HepG2 (cell line): ENCODE measurements at regions not wholly inside any gene's neighbourhood (a gene's known extent, or its start where the extent isn't known, plus 50 kb on each side); places are given as distances from the start of the nearest gene placed in this dataset.

ENCODE experiments used
- ATAC-seq: fragments of 200-7000 bp; cut with Tn5 transposase; 3 replicates; pipeline ENCODE4 v1.9.1; 2020; ENCODE audit warnings: mild to moderate bottlenecking, moderate library complexity
- BruUV-seq: library from RNA; stranded (reverse); fragments of 400-500 nt; replicated peaks from 2 replicates; lab custom pipeline; 2021; lab: Mats Ljungman, UMichigan
- CTCF ChIA-PET: fragments of 300-600 bp; formaldehyde crosslinking; extraction: SDS; loops from one replicate; lab custom pipeline; 2021; ENCODE audit warnings: low total read pairs, inconsistent platforms, low intra/inter-chr PET ratio; lab: Yijun Ruan, JAX
- POLR2A ChIA-PET: fragments of 350-600 bp; sonication (Branson Sonifier 250); formaldehyde crosslinking; loops from one replicate; lab custom pipeline; 2020; ENCODE audit warnings: antibody characterized with exemption, inconsistent platforms; lab: Yijun Ruan, JAX
- DNase-seq: peaks from one replicate; pipeline ENCODE4 v3.0.0-alpha.2; 2015; ENCODE audit warnings: low spot score
- FAIRE-seq: peaks from 3 replicates; lab custom pipeline; 2011; peaks lifted over from hg19 to GRCh38; lab: Jason Lieb, UNC
- H2AFZ ChIP-seq: one replicate; pipeline ENCODE4 v1.6.1; 2011; ENCODE audit warnings: low read length, inconsistent platforms
- H3K27ac ChIP-seq: fragments of 300-600 bp; 3 replicates; pipeline ENCODE4 v1.8.0; 2011; ENCODE audit warnings: mixed run types, mild to moderate bottlenecking, mixed read lengths, low read length, inconsistent platforms; ENCODE audit not compliant: insufficient read depth; ENCODE audit errors: extremely low read length
- H3K27me3 ChIP-seq, 2 experiments: fragments of 200-600 bp in 1 of 2; 2 replicates in 1 of 2; 3 replicates in 1 of 2; pipeline versions ENCODE4 v1.6.0 to v1.8.0; 2011; ENCODE audit warnings: low read length in 2 of 2, mild to moderate bottlenecking in 2 of 2, moderate library complexity in 2 of 2, inconsistent platforms in 1 of 2; ENCODE audit not compliant: insufficient read depth in 2 of 2, control insufficient read depth in 1 of 2
- H3K36me3 ChIP-seq, 2 experiments: fragments of 200-600 bp in 1 of 2; replicated peaks in 1 of 2; 2 replicates in 1 of 2; 3 replicates in 1 of 2; pipeline versions ENCODE4 v1.5.1 to v1.8.0; 2011; ENCODE audit warnings: low read length in 2 of 2, inconsistent platforms in 1 of 2; ENCODE audit not compliant: insufficient read depth in 2 of 2, control insufficient read depth in 1 of 2
- H3K4me1 ChIP-seq: 2 replicates; pipeline ENCODE4 v1.5.1; 2012; ENCODE audit warnings: low read length, inconsistent platforms; ENCODE audit not compliant: insufficient read depth
- H3K4me2 ChIP-seq: 2 replicates; pipeline ENCODE4 v1.6.0; 2011; ENCODE audit warnings: low read depth, low read length, inconsistent platforms
- H3K4me3 ChIP-seq, 3 experiments: fragments of 200-600 bp in 1 of 3; sonication (generic), shearing (Covaris generic) in 1 of 3; replicated peaks in 1 of 3; 2 replicates each; pipeline ENCODE4 v1.5.1; 2011 to 2016; ENCODE audit warnings: low read length in 3 of 3, inconsistent platforms in 2 of 3, low read depth in 2 of 3, mild to moderate bottlenecking in 2 of 3, control low read depth in 1 of 3, mixed read lengths in 1 of 3; ENCODE audit not compliant: insufficient read depth in 1 of 3
- H3K79me2 ChIP-seq: one replicate; pipeline ENCODE4 v1.6.1; 2011; ENCODE audit warnings: low read length, inconsistent platforms; ENCODE audit not compliant: insufficient read depth
- H3K9ac ChIP-seq: 2 replicates; pipeline ENCODE4 v1.6.0; 2011; ENCODE audit warnings: mild to moderate bottlenecking, low read depth, low read length, inconsistent platforms; ENCODE audit not compliant: insufficient read depth
- H3K9me3 ChIP-seq: 2 replicates; pipeline ENCODE4 v1.5.1; 2012; ENCODE audit warnings: mild to moderate bottlenecking, low read length
- H4K20me1 ChIP-seq: 2 replicates; pipeline ENCODE4 v1.6.0; 2011; ENCODE audit warnings: inconsistent platforms, mild to moderate bottlenecking, low read length, moderate library complexity; ENCODE audit not compliant: insufficient read depth
- ATF7-NPFF ChIP-seq: sonication (generic); formaldehyde crosslinking; IDR thresholded peaks from 2 replicates; pipeline ENCODE4 v1.8.1; 2023; ENCODE audit warnings: mild to moderate bottlenecking, low read depth, missing genetic modification reagents, moderate library complexity
- ELF1 ChIP-seq: sonication (generic); formaldehyde crosslinking; IDR thresholded peaks from 2 replicates; pipeline ENCODE4 v1.4.0; 2020; ENCODE audit warnings: missing genetic modification reagents
- LRRFIP1 ChIP-seq: sonication (generic); formaldehyde crosslinking; conservative IDR thresholded peaks from 2 replicates; pipeline ENCODE4 v1.4.0; 2020; ENCODE audit warnings: missing genetic modification reagents
- SKI ChIP-seq: fragments of 450-650 bp; IDR thresholded peaks from one replicate; pipeline ENCODE4 v1.6.1; 2018; ENCODE audit warnings: mild to moderate bottlenecking; ENCODE audit not compliant: partially characterized antibody
- SMAD1 ChIP-seq: sonication (generic); formaldehyde crosslinking; IDR thresholded peaks from 2 replicates; pipeline ENCODE4 v1.4.0; 2020; ENCODE audit warnings: missing genetic modification reagents, low read depth, mild to moderate bottlenecking, borderline replicate concordance
- TBP ChIP-seq: sonication (generic); formaldehyde crosslinking; IDR thresholded peaks from 2 replicates; pipeline ENCODE4 v1.5.0; 2020; ENCODE audit warnings: missing genetic modification reagents
- ZBTB10 ChIP-seq: sonication (generic); formaldehyde crosslinking; IDR thresholded peaks from 2 replicates; pipeline ENCODE4 v1.4.0; 2020; ENCODE audit warnings: missing genetic modification reagents, borderline replicate concordance
- ZFP37 ChIP-seq: sonication (generic); formaldehyde crosslinking; IDR thresholded peaks from 2 replicates; pipeline ENCODE4 v1.4.0; 2020; ENCODE audit warnings: missing genetic modification reagents, borderline replicate concordance
- ZNF354B ChIP-seq: sonication (generic); formaldehyde crosslinking; IDR thresholded peaks from 2 replicates; pipeline ENCODE4 v1.8.0; 2022; ENCODE audit warnings: mild to moderate bottlenecking, missing genetic modification reagents
- ZSCAN31 ChIP-seq: sonication (generic); formaldehyde crosslinking; IDR thresholded peaks from 2 replicates; pipeline ENCODE4 v1.5.0; 2020; ENCODE audit warnings: low read depth, mild to moderate bottlenecking, missing genetic modification reagents
- ZZZ3 ChIP-seq: sonication (generic); formaldehyde crosslinking; IDR thresholded peaks from 2 replicates; pipeline ENCODE4 v1.4.0; 2020; ENCODE audit warnings: missing genetic modification reagents, mild to moderate bottlenecking, borderline replicate concordance
- WGBS: methylation state at CpG from one replicate; pipeline ENCODE4 v1.1.6; 2017; ENCODE audit warnings: low lambda C conversion rate; 5-methylcytosine and 5-hydroxymethylcytosine counted together
- in situ Hi-C: cut with HindIII; loops from 2 replicates; pipeline ENCODE4 v1.10.0; 2017; ENCODE audit warnings: low pct_unique_long_range_greater_than_20kb; ENCODE audit not compliant: extremely low pct_ligation_motif_present
- intact Hi-C: fragments of 100-400 bp; cut with micrococcal nuclease; formaldehyde crosslinking; loops from one replicate; pipeline ENCODE4 v1.10.0; 2022; ENCODE audit not compliant: unreplicated experiment

- TF ChIP-seq ZBTB10 (no peak), TBP (CRISPR knock-in tag) (no peak)
- TF ChIP-seq, all 625 proteins: peak for 0
Measured at GRCh38 chr14:83455561-83455960, 1921.9 kb upstream of the SEL1L start (continued).

GRCh38 chr14:83461521-83461920 lies 1927.9 kb upstream of the SEL1L start:
- intact Hi-C loops = loop anchor here (5.0 kb wide), 1 partner anchor 749 kb away; no protein-coding TSS in a partner anchor
- CTCF ChIA-PET = no interaction called here
- BruUV-seq = no TSS peak

More at GRCh38 chr14:83461521-83461920, 1927.9 kb upstream of the SEL1L start:
- TF ChIP-seq ZFP37 (CRISPR knock-in tag) (no peak), ATF7-NPFF (CRISPR knock-in tag) (no peak), ZZZ3 (CRISPR knock-in tag) (no peak), SMAD1 (CRISPR knock-in tag) (no peak), SKI (no peak), ELF1 (no peak), LRRFIP1 (CRISPR knock-in tag) (no peak), ZNF354B (no peak), ZSCAN31 (CRISPR knock-in tag) (no peak)
- WGBS = 11% methylated on average over 4 of the region's 4 CpGs
- Histone ChIP-seq H4K20me1 (no peaks in the 10 kb centered on the region), H3K79me2 (no peaks in the 10 kb centered on the region), H3K36me3 (no peaks in the 10 kb centered on the region), H2AFZ (no peak overlapping the region), H3K9me3 (peaks cover 80% of the 10 kb centered on the region), H3K4me3 (no peak overlapping the region), H3K9ac (no peak overlapping the region), H3K4me2 (no peak overlapping the region), H3K27me3 (no peaks in the 10 kb centered on the region), H3K27ac (no peak overlapping the region), H3K4me1 (no peaks in the 10 kb centered on the region)
- FAIRE-seq = no peak
- no peak for ATAC-seq
- in situ Hi-C loops = no loop called here
- POLR2A ChIA-PET = no interaction called here
- DNase-seq = no peak
